ENCODE measurements at regions not wholly inside any gene's neighbourhood (a gene's known extent, or its start where the extent isn't known, plus 50 kb on each side); places are given as distances from the start of the nearest gene placed in this dataset.

DNA sequence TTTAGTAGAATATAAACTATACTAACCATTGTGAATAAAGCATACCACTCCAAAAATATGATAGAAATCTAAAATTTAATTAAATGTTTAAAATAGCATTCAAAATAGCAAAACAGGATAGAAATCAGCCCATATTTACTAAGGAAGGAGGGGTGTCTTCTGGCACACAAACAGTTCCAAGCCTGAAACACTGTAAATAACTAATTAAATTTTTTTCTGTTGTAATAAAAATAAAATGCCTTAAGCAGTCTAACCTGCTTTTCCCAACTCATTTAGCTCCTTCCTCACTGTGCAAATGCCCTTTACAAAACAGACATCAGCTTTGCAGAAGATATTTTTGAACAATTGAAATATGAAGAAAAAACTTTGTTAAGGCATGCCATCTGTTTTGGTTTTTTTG, 707.1 kb upstream of the USP15 start:
- TF ChIP-seq CTCF (IDR thresholded peaks at IDR 0.05) (no peak), POLR2A (IDR thresholded peaks at IDR 0.05) (no peak)
